HG02588 (cell line): ENCODE measurements at regions not wholly inside any gene's neighbourhood (a gene's known extent, or its start where the extent isn't known, plus 50 kb on each side); places are given as distances from the start of the nearest gene placed in this dataset.

Experiments used
- ATAC-seq: cut with Tn5 transposase; IDR thresholded peaks from one replicate; pipeline ENCODE4 v1.9.1; 2021; ENCODE audit warnings: mild to moderate bottlenecking, moderate library complexity; ENCODE audit not compliant: unreplicated experiment

GRCh38 chr5:33237471-33237870 is 203.3 kb upstream of the TARS1 start:
- no peak for ATAC-seq

- peak; percentile 35 for ATAC-seq
Measured at GRCh38 chr5:33238826-33239695, 201.7 kb upstream of the TARS1 start.

DNA sequence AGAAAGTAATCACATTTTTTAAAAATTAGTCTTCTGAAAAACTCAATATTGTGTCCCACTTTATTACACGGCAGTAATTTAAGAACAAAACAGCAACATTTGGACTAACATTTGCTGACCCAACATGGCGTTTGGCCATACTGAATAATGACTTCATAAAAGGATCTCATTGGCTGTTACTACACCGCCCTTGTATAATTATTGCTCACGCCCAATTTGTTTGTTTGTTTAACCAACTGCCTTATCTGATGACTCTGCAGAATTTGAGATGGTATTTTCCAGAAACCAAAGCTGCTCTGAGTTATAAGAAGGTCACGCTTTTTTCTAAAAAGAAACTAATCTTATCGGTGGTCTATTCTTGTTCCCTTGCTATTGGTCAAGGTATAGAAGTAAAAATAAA is 200.2 kb upstream of the TARS1 start:
- ATAC-seq, result no peak

DNA sequence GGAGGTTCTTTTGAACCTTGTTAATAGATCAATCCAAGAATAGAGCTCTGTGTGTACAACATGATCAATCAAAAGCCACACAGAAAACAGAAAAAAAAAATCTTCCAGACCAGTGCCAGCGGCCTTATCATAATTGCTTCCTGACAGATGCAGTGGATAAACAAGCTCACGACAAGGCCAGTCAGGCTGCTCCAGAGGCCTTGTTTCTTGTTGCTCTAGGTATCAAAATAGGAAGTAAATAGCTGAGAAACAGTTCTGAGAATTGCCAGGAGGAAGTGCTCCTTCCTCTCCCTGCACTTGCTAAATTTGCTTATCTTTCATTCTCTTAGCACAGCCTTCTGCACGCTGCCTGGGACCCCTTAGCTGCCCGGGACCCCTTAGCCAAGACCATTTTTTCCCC is 199.0 kb upstream of the TARS1 start:
- peak; percentile 59 for ATAC-seq

- peak; percentile 60 for ATAC-seq
Measured at GRCh38 chr5:33242277-33242676, 198.5 kb upstream of the TARS1 start.

GRCh38 chr5:33244441-33245150 is 196.2 kb upstream of the TARS1 start:
- ATAC-seq, result no peak

- ATAC-seq, result no peak
Measured at GRCh38 chr5:33254579-33254978, 186.2 kb upstream of the TARS1 start.

DNA sequence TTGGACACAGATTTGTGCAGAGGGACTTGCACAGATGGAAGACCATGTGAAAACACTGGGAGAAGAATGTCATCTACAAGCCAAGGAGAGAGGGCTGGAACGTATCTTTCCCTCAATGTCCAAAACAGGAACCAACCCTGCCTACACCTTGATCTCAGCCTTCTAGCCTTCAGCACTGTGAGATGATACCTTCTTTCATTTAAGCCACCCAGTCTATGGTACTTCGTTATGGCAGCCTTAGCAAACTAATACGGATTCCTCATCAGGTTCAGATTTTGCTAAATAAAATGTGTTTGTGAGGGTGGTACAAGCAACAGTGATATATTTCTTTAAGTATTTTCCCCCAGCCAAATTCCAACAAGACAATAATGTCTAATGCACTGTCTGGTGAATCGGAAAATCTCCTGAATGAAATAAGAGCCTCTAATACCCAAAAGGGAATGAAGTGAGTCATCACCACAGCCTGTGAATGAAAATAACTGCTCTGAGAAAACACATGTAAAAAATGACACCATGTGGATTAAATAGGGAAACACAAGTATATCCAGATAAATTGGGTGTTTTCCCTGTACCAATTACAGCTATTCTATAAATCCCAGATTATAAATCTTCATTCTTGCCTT is 182.8 kb upstream of the TARS1 start:
- no peak for ATAC-seq

DNA sequence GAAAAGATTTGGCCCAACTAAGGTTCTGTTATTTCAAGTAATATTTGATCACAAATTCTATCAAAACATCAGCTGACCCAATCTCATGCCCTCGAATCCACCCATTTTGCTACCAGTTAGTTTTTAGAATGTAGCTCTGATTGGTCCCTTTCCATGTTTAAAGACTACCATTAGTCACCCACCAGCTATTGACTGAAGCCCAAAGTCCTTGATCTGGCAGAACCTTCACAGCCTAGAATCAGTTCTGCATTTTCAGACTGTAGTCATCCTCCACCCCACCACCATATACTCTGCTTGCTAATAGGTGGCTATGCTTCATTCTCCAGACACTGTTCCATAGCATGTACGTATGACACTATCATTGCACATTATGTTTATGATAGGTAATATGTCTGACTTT is 182.2 kb upstream of the TARS1 start:
- ATAC-seq, result no peak

DNA sequence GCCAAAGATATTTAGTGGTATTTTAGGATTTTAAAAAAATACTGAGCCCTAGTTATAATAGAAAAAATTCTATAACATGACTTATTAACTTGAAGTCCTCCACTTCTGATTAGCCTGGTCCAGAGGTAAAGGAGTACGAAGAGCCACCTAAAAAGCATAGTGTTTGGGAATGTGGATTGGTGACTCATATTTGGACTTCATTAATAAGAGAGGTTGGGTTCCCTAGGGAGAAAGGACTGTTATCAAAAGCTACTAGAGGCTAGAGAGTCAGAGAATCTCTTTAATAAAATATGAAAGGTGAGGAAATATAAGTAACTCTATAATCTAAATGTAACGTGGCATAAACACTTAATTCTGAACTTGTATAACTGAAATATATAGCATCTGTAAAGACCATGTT is 180.7 kb upstream of the TARS1 start:
- ATAC-seq, result no peak

DNA sequence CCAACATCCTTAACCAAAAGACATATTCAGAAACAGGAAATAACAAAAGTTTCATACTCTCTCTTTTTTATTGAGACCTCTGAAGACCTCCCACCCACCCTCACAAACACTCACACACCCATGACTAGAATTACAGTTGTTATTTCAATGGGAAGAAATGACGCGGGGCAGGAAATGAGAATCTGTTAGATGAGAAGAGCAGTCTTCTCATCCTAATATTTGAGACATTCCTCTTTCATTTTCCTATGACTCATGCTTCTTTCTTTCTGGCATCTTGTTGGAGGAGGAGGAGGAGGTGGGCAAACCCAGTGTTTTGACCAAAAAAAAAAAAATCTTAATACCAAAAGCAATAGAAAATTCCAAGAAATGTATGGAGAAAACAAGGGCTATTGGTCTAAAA is 179.5 kb upstream of the TARS1 start:
- ATAC-seq, result no peak

DNA sequence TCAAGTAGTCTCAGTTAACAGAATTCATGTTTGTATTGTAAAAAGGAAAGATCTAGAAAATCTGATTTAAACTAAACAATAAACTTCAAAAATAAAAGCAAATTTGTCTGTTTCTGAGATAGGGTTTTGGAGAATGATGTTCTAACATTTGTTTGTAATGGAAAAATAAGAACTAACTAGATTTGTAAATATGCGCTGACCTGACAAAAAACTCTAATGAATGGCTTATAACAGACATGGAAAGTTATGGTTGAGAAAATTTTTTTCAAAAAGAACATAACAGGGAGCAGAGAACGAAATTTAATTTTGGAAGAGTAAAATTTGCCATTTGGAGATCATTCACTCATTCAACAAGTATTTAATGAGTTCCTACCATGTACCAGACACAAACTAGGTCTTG is 179.0 kb upstream of the TARS1 start:
- ATAC-seq, result no peak

DNA sequence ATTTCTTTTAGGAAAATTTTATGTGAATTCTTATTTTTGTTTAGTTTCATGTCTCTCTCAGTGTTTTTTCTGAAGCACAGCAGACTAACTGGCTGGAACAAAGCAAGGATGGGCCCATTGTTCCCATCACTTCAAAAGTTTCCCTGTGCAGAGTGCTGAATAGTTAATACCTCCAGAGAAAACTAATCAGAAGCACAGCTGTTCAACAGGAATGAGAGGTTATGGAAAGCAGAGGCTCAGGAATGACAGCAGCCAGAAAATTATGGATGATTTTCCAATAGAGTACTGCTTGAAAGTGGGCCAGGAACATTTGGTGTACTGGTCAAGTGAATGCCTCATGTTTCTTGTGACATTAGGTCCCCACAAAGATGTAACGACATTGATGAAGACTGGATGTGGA is 173.0 kb upstream of the TARS1 start:
- ATAC-seq, result no peak

- ATAC-seq, result no peak
Measured at GRCh38 chr5:33268374-33268773, 172.4 kb upstream of the TARS1 start.

GRCh38 chr5:33270671-33271070 is 170.1 kb upstream of the TARS1 start:
- ATAC-seq, result no peak

DNA sequence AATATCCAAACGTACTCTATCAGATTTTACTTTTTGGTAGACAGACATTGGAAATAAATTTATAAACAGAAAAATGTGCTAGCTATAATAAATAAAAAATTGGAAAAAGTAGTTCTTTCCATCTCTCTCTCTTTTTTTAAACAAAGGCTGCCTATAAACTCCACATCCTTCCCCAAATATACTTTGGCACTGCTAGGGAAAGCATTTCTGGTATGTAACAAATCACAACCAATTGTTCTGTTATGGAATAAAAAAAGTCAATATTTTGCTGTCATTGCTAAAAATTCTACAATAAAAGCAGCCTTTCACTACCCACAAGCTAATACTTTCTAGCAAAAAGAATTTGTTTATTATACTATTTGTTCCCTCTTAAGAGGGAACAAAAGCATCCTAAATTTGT is 169.2 kb upstream of the TARS1 start:
- ATAC-seq, result no peak

GRCh38 chr5:33272288-33272687 is 168.5 kb upstream of the TARS1 start:
- no peak for ATAC-seq

- ATAC-seq, result no peak
Measured at GRCh38 chr5:33273985-33274384, 166.8 kb upstream of the TARS1 start.

DNA sequence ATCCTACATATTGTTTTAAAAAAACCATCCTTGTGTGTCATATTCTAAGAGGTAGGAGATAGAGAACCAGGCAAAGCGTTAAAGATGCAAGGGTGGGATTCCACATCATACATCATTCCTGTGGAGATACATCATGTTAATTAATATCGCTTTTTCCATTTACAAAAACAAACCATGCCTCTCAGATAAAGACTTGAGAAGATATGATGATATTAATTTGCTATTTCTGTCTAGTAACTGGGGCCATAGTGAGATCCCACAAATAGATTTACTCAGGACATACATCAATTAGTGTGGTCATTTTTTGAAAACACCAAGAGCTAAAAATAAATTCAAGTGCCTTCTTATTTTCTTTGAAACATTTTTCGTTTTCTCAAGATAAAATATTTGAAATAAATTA is 165.4 kb upstream of the TARS1 start:
- no peak for ATAC-seq

DNA sequence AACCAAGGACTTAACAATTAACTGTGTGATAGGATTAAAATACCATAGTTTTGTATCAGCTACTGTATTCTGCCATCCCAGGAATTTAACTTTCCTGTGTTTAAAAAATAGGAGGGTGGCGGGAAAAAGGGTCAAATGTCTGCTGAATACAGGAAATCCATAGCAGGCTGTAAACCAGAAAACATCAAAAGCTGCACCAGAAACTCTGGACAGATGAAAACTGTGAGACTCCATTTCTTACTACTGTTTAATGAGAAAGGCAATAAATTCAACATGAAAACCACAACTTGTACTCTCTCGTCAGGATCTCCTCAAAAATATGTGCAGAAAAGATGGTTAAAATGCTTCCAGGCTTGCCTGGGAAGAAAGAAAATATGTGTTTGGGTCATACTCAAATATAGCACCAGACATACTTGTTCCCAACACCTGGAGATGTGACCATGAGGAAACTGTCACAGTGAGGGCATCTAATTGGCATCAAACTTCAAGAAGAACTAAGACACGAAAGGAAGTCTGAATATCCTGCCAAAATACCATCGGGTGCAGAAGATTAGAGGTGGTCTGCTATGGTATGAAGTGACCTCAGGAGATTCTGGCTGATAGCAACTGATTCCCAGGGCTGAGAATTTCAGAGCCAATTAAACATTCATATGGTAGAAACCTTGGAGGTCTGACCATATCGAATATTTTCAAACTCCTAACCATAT is 164.7 kb upstream of the TARS1 start:
- ATAC-seq, result no peak

GRCh38 chr5:33276628-33276950 is 164.2 kb upstream of the TARS1 start:
- ATAC-seq, result no peak
